Fibroblast of lung (primary cell): ENCODE measurements at regions not wholly inside any gene's neighbourhood (a gene's known extent, or its start where the extent isn't known, plus 50 kb on each side); places are given as distances from the start of the nearest gene placed in this dataset.

Experiments
- DNase-seq, 2 donors: peaks; one replicate each; pipeline versions ENCODE4 v3.0.0 to v3.0.0-alpha.2; 2010; ENCODE audit warnings: low read depth in 2 of 2
- H2AFZ ChIP-seq: 2 replicates; pipeline ENCODE4 v1.5.1; 2012; ENCODE audit warnings: low read length, control low read depth, inconsistent platforms
- H3K27ac ChIP-seq: 2 replicates; pipeline ENCODE4 v1.5.1; 2011; ENCODE audit warnings: low read length, control low read depth; ENCODE audit not compliant: insufficient read depth
- H3K27me3 ChIP-seq: 2 replicates; pipeline ENCODE4 v1.5.1; 2011; ENCODE audit warnings: mild to moderate bottlenecking, low read length; ENCODE audit not compliant: control insufficient read depth, insufficient read depth
- H3K36me3 ChIP-seq: 2 replicates; pipeline ENCODE4 v1.5.1; 2011; ENCODE audit warnings: low read length; ENCODE audit not compliant: control insufficient read depth, insufficient read depth
- H3K4me1 ChIP-seq: 2 replicates; pipeline ENCODE4 v1.5.1; 2011; ENCODE audit warnings: low read length; ENCODE audit not compliant: control insufficient read depth, insufficient read depth; ENCODE audit errors: extremely low read depth
- H3K4me2 ChIP-seq: 2 replicates; pipeline ENCODE4 v1.5.1; 2011; ENCODE audit warnings: low read length, control low read depth; ENCODE audit not compliant: insufficient read depth; ENCODE audit errors: extremely low read depth
- H3K4me3 ChIP-seq, 4 experiments: fragments of 200-600 bp in 1 of 4; sonication (generic) in 1 of 4; replicated peaks in 1 of 4; 2 replicates each; pipeline ENCODE4 v1.5.1; 2011 to 2016; ENCODE audit warnings: low read length in 4 of 4, low read depth in 3 of 4, mild to moderate bottlenecking in 3 of 4, control low read depth in 2 of 4, inconsistent platforms in 1 of 4, mixed read lengths in 1 of 4; ENCODE audit not compliant: insufficient read depth in 1 of 4; ENCODE audit errors: control extremely low read depth in 1 of 4
- H3K79me2 ChIP-seq: 2 replicates; pipeline ENCODE4 v1.5.1; 2012; ENCODE audit warnings: mild to moderate bottlenecking, low read length, inconsistent platforms; ENCODE audit not compliant: control insufficient read depth, insufficient read depth
- H3K9ac ChIP-seq: 2 replicates; pipeline ENCODE4 v1.5.1; 2011; ENCODE audit warnings: mild to moderate bottlenecking, low read length, control low read depth; ENCODE audit not compliant: insufficient read depth
- H3K9me3 ChIP-seq: 2 replicates; pipeline ENCODE4 v1.5.1; 2012; ENCODE audit warnings: low read depth, low read length; ENCODE audit not compliant: control insufficient read depth, insufficient read depth
- H4K20me1 ChIP-seq: 2 replicates; pipeline ENCODE4 v1.5.1; 2011; ENCODE audit warnings: low read length; ENCODE audit not compliant: control insufficient read depth, insufficient read depth; ENCODE audit errors: extremely low read depth
- CTCF ChIP-seq, 2 donors: IDR thresholded peaks in 1 of 2; conservative IDR thresholded peaks in 1 of 2; 1 replicate in 1 of 2; 2 replicates in 1 of 2; pipeline ENCODE4 v1.5.1; 2011 to 2012; ENCODE audit warnings: low read length in 2 of 2, control low read depth in 1 of 2, inconsistent platforms in 1 of 2, low read depth in 1 of 2, mild to moderate bottlenecking in 1 of 2
- EZH2 ChIP-seq: IDR thresholded peaks from 2 replicates; pipeline ENCODE4 v1.5.1; 2012; ENCODE audit warnings: low read length, control low read depth, mild to moderate bottlenecking; ENCODE audit errors: missing control alignments

- TF ChIP-seq EZH2 (no peak), CTCF (conservative IDR thresholded peaks at IDR 0.05 in 1 of 2, IDR thresholded peaks at IDR 0.05 in 1 of 2; ENCODE audit: low read depth in 1 of 2, low read length in 2 of 2) (no peak)
- Histone ChIP-seq H3K4me3 (no peak overlapping the region), H3K4me2 (no peak overlapping the region), H2AFZ (no peak overlapping the region), H3K79me2 (no peaks in the 10 kb centered on the region), H3K27me3 (no peaks in the 10 kb centered on the region), H3K27ac (no peak overlapping the region), H3K4me1 (no peaks in the 10 kb centered on the region), H3K9ac (no peak overlapping the region), H4K20me1 (no peaks in the 10 kb centered on the region), H3K36me3 (no peaks in the 10 kb centered on the region), H3K9me3 (no peaks in the 10 kb centered on the region)
- DNase-seq: no peak
These were observed 945.4 kb upstream of the SEMA6A start for GRCh38 chr5:117519957-117520500.

- Histone ChIP-seq H3K9ac (no peak overlapping the region), H3K36me3 (no peaks in the 10 kb centered on the region), H4K20me1 (no peaks in the 10 kb centered on the region), H3K79me2 (no peaks in the 10 kb centered on the region), H3K27ac (no peak overlapping the region), H2AFZ (no peak overlapping the region), H3K4me2 (no peak overlapping the region), H3K27me3 (no peaks in the 10 kb centered on the region), H3K4me1 (no peaks in the 10 kb centered on the region), H3K4me3 (no peak overlapping the region), H3K9me3 (no peaks in the 10 kb centered on the region)
- TF ChIP-seq EZH2: no peak
- TF ChIP-seq CTCF (conservative IDR thresholded peaks at IDR 0.05 in 1 of 2, IDR thresholded peaks at IDR 0.05 in 1 of 2; ENCODE audit: low read depth in 1 of 2, low read length in 2 of 2): no peak
- peak in 1 of 2 donors; percentile 70 for DNase-seq
These were observed 929.7 kb upstream of the SEMA6A start for GRCh38 chr5:117504305-117504704.

- no peak overlapping the region for H3K4me3 ChIP-seq
- no peak for DNase-seq
- H2AFZ ChIP-seq: no peak overlapping the region
- no peaks in the 10 kb centered on the region for H3K79me2 ChIP-seq
- H4K20me1 ChIP-seq: no peaks in the 10 kb centered on the region
- H3K4me1 ChIP-seq: no peaks in the 10 kb centered on the region
- no peaks in the 10 kb centered on the region for H3K27me3 ChIP-seq
- TF ChIP-seq EZH2: no peak
- no peak for TF ChIP-seq CTCF (conservative IDR thresholded peaks at IDR 0.05 in 1 of 2, IDR thresholded peaks at IDR 0.05 in 1 of 2; ENCODE audit: low read depth in 1 of 2, low read length in 2 of 2)
- H3K9me3 ChIP-seq: no peaks in the 10 kb centered on the region
- H3K36me3 ChIP-seq: no peaks in the 10 kb centered on the region
- H3K9ac ChIP-seq: no peak overlapping the region
- no peak overlapping the region for H3K27ac ChIP-seq
- no peak overlapping the region for H3K4me2 ChIP-seq
These were observed 923.0 kb upstream of the SEMA6A start for GRCh38 chr5:117497601-117498000.
